ENCODE measurements at regions not wholly inside any gene's neighbourhood (a gene's known extent, or its start where the extent isn't known, plus 50 kb on each side); places are given as distances from the start of the nearest gene placed in this dataset.
A peak's percentile ranks its signal among the peaks of the same experiment; 100 is the strongest.
"Not testable (repeated sequence)": the region's sequence is repeated elsewhere in the genome, so short reads cannot be mapped to it uniquely, and the experiment has no call there.

DNA sequence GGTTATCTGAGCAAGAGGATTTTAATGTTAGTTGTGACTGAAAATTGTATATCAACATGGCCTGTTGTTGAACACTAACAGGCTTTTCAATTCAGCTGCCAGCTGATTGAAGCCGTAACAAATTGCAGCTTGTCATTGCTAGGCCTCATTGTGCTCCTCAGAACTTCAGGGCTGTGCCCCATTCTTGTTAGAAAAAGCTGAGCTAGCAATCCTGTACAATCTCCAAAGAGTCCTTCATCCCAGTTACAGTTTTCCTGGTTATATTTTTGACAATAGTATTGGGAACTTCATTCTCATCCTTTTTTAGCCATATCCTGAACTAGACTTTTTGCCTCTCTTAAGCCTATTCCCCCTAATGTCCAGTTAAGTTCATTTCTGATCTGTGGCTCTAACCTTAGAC is 564.1 kb upstream of the ATXN7L3B start:
- no peak for DNase-seq (ENCODE audit: low spot score)

DNA sequence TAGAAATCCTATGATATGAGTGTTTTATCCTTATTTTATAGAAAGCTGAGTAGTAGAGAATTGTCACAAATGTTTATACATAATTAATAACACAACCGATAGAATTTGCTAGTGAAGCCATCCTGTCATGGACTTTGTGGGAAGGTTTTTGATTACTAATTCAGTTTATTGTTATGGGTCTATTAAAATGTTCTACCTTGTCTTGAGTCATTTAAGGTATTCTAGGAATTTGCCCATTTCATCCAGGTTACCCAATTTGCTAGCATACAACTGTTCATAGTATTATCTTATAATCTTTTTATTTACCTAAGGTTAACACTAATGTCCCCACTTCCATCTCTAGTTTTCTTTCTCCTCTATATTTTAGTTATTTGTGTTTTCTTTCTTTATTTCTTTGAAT is 553.1 kb upstream of the ATXN7L3B start:
- no peak for DNase-seq (ENCODE audit: low spot score)

DNA sequence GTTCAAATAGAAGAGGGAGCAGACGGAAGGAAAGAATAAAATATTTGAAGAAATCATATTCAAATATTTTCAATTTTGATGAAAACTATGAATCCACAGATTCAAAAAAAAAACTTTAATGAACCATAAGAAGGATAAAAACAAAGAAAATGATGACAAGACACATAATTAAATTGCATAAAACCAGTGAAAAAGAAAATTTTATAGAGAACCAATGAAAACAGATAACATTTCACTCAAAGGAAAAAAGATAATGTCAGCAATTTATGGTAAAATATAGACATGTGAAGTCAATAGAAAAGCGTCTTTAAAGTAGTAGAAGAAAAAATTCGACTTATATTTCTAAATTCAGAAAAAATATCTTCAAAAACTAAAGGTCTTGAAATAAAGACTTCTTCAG is 546.5 kb upstream of the ATXN7L3B start:
- DNase-seq (ENCODE audit: low spot score): no peak

DNA sequence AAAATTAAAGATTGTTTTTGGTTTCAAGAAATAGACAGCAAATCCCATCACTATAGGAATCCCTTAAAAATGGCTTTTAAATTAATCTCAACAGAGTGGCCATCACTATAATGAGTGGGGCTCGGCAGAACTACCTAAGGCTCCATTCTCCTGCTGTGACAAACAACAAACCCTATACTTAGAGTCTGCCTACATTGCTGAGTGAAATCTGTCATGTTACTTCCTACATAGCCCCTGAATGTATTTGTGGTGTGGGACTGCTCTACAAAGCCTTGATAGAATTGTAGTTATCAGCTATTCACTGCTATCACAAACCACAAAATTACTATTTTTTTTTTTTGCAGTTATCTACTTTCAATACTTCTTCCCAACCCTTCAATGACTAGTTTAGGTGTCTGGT is 538.7 kb upstream of the ATXN7L3B start:
- DNase-seq (ENCODE audit: low spot score): no peak

DNA sequence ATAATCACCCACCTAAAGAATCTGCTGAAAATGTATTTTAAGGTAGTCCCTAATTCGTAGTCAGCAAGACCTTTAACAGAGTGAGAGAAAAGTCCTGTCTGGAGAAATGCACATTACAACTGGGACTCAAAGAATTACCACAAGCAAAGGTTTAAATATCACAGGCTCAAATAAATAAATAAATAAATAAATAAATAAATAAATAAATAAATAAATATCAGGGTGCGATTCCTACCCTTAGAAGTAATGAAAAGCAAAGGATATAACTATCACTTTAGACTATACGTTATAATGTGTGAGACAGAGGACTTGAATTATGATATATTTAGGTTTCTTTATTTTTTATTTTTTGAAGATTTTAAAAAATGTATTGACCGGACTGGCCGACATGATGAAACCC is 522.5 kb upstream of the ATXN7L3B start:
- no peak for DNase-seq (ENCODE audit: low spot score)

DNA sequence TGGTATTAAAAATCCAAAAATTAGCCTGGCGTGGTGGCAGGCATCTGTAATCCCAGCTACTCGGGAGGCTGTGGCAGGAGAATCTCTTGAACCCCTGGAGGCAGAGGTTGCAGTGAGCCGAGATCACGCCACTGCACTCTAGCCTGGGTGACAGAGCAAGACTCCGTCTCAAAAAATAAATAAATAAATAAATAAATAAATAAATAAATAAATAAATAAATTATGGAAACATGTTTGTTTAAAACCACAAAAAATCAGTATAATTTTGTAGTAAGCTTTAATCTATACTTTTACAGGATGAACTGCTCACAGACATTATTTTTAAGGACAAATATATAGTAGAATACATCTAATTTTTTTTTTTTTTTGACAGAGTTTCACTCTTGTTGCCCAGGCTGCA is 521.3 kb upstream of the ATXN7L3B start:
- DNase-seq (ENCODE audit: low spot score): not testable (repeated sequence)

DNA sequence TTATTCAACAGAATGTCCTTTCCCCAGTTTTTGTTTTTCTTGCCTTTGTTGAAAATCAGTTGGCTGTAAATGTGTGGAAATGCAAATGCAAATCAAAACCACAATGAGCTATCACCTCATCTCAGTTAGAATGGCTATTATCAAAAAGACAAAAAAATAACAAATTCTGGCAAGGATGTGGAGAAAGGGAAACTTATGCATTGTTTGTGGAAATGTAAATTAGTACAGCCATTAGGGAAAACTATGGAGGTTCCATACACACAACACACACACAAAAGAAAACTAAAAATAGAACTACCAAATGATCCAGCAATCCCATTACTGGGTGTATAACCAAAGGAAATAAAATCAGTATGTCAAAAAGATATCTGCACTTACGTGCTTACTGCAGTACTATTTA is 518.8 kb upstream of the ATXN7L3B start:
- no peak for DNase-seq (ENCODE audit: low spot score)

DNA sequence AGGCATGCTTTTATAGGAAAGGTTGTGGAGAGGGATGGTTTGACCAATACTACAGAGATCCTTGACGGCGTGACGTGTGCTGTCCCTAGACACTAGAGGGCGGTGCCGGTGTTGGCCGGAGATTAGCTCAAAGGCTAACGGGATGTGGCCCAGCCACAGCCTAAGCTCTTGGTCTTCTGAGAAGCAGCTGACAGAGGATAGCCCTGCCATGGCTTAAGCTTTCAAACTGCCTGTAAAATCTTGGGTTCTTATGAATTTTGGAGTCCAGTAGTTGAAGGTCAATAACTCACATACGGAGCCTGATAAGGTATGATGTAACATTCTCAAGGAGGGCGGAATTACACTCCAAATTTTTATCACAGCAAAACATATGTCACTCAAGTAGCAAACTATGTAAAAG is 515.7 kb upstream of the ATXN7L3B start:
- peak; percentile 37 for DNase-seq (ENCODE audit: low spot score)

DNA sequence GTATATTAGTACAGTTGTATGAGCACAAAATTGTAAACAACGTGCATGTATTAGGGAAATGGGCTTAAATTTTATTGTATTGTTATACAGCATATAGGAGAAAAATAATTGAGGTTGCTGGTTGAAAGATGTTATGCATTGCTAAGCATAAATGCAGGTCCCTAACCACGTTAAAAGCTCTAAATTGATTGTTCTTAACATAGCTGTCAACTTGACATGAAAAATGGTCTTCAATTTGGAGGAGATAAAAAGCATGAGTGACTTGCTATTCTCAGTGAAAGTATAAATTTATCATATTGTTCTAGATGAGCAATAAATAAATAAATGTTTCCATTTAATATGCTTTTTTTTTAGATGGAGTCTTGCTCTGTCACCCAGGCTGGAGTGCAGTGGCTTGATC is 506.6 kb upstream of the ATXN7L3B start:
- DNase-seq (ENCODE audit: low spot score): no peak

DNA sequence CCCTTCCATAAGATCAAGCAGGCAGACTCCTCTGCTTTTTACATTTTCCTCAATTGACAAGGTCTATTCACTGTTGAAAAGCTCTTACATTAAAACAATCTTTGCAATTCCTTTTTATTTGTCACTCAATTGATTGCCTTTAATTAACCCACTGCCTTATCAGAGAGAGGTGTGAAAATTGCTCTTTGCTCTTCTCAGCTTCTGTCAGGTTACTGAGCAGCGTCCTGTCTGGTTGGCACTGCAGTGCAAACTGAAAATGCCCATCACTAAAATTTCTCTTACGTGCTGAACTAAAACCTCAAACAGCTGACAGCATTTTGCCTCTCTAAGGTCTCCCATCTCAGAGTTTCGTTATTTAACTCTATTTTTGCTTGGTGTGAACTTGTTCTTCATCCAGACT is 504.1 kb upstream of the ATXN7L3B start:
- no peak for DNase-seq (ENCODE audit: low spot score)

DNA sequence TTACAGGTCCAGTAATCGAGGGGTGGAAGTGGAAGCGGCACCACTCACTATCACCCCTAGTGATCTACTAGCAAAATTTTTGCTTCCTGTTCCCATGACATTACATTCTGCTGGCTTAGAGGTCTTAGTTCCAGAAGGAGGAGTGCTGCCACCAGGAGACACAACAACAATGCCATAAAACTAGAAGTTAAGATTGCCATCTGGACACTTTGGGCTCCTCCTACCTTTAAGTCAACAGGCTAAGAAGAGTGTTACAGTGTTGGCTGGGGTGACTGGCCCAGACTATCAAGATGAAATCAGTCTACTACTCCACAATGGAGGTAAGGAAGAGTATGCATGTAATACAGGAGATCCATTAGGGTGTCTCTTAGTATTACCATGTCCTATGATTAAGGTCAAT is 498.5 kb upstream of the ATXN7L3B start:
- DNase-seq (ENCODE audit: low spot score): not testable (repeated sequence)

DNA sequence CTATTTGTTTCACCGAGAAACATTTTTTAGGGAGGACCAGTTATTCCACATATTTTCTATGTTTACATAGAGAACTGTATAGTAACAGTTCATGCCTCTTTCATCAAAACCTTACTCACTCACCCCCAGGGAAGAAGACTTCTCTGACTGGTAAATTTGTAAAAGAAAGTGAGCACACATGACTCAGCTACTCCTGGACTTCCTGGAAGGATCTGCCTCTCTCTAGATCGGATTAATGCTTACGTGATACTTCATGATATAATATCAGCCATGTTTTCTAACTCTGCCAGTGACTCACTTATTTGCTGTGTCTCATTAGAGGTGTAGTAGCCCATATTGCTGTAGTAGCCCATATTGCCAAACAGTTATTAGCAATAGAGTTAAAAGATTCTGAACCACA is 494.3 kb upstream of the ATXN7L3B start:
- no peak for DNase-seq (ENCODE audit: low spot score)

DNA sequence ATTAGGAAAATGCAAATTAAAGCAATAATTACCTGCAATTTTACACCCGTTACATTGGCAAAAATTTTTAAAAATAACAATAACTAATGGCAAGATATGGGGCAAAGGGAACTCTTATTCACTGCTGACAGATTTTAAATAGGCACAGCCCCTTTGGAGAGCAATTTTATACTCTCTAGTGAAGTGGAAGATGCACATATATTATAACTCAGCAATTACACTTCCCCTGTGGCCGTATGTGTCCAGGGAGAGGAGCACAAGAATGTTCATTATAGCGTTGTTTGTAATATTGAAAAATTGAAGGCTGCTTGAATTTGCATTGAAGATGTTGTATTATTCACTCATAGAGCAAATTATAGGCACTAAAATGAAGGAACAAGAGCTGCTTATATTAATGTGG is 488.3 kb upstream of the ATXN7L3B start:
- no peak for DNase-seq (ENCODE audit: low spot score)

DNA sequence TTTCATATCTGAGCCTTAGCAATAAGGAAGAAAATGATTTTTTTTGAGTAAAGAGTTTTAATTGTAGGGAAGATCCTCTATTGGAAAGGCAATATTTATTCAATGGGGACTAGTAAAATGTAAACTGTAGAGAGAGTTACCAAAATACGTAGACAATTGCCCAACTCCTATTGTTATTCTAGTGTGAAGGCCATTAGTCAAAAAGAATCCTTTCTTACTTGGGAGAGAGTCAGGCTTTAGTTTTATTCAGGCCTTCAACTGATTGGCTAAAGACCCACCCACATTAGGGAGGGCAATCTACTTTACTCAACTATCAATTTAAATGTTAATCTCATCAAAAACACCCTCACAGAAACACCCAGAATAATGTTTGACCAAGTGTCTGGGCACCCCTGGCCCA is 485.8 kb upstream of the ATXN7L3B start:
- DNase-seq (ENCODE audit: low spot score): no peak

DNA sequence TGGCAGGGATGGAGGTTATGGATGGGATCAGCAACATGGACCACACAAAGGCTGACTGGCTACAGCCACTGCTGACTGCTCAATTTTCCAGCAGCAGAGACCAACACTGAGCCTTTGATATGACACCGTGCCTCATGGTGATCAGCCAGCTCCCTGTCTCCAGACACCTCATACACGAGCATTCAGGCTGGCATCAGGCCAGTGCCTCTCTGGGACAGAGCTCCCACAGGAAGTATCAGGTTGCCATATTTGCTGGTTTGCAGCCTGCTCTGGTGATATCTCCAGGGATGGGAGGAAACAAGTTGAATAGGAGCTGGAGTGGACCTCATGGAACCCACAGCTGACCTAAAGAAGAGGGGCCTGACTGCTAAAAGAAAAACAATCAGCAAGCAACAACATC is 471.2 kb upstream of the ATXN7L3B start:
- no peak for DNase-seq (ENCODE audit: low spot score)

DNA sequence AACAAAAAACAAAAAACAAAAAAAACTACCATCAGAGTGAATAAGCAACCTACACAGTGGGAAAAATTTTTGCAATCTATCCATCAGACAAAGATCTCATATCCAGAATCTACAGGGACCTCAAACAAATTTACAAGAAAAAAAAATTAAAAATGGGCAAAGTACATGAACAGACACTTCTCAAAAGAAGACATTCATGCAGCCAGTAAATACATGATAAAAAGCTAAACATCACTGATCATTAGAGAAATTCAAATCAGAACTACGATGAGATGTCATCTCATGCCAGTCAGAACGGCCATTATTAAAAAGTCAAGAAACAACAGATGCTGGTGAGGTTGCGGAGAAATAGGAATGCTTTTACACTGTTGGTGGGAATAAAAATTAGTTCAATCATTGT is 466.5 kb upstream of the ATXN7L3B start:
- DNase-seq (ENCODE audit: low spot score): no peak

DNA sequence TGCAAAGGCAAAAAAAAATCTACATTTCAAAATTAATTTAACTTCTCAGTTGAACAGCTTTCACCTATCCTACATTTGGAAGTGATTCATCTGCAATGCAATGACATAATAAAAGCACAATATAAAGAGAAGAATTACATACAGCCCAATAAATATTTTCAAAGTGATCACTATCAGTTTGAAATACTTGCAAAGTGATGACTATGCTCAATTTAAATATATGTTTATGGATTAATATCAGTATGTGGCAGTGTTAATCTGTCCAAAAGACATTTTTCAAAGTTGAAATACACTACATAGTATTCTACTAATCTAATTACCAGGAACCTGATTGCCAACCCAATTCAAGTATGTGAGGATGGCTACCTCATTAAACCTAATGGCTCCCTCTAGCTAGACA is 460.7 kb upstream of the ATXN7L3B start:
- no peak for DNase-seq (ENCODE audit: low spot score)

DNA sequence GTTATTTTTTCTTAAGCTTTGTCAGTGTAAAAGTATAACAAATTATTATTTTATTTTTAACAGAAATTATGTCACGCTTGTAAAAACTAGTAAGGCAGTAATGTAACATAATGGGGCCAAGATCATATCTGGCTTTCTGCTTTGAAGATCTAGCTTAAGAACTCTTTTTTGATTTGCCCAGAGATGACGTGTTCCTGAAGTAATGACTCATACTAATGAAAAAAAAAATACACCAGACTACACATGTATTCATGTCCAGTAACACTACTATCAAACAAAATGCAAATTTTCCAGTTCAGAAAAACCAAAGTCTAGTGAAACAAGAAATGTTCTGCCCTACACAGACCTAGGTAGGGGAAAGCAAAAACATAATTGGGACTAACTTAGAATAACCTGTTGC is 432.2 kb upstream of the ATXN7L3B start:
- no peak for DNase-seq (ENCODE audit: low spot score)

DNA sequence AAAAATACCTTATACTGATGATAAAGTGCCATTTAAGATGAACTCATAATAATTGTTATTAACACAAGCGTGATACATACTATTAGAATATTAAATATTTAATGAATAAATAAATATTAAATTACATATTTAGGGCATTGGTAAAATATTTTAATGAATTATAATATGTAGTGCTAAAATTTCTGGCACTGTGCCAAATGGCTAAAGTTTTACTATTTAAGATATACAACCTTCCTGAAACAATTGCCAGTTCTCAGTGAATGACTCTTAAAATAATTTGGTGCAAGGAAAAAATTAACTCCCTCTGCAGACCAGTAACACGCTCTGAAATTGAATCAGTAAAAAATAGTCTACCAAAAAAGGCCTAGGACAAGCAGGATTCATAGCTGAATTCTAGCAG is 428.9 kb upstream of the ATXN7L3B start:
- no peak for DNase-seq (ENCODE audit: low spot score)

DNA sequence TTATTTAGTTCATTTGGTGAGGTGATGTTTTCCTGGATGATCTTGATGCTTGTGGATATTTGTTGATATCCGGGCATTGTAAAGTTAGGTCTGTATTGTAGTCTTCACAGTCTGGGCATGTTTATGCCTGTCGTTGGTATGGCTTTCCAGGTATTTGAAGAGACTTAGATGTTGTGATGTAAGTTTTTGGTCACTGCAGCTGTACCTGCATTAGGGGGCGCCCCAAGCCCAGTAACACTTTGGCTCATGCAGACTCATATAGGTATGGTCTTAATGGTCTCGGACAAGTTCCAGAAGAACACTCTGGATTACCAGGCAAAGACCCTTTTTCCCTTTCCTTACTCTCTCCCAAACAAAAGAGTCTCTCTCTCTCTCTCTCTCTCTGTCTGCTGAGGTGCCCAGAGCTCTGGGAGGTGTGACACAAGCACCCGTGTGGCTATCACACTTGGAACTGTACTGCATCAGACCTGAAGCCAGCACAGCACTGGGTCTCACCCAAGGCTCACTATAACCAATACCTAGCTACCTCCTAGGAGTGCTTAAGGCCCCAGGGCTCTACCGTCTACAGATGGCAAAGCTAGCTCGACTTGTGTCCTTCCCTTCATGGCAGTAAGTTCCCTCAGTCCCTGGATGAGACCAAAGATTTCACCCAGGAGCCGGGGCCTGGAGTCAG is 425.8 kb upstream of the ATXN7L3B start:
- no peak for DNase-seq (ENCODE audit: low spot score)

DNA sequence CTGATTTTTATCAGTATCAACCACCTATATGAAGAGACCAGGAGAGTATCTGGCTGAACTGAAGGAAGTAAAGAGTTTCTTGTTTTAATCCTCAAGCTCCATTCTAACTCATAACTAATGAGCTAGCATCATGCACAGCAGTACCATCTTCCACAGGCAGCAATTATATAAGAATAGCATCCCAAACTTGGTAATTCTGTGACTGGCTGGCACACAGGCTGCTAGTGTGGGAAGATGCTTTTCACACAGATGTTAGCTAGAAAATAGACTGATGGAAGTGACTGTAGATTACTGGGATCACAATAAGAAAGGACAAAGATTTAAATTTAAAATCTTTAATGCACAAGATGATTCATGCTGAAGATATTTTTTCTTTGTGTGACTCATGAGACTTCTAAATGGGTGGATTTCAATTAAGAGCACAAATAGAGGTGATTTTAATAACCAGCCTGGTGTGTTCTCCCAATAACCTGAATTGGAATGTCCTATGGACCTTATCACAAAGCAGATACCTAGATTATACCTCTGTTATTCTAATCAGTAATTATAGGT is 417.7 kb upstream of the ATXN7L3B start:
- DNase-seq (ENCODE audit: low spot score): no peak

DNA sequence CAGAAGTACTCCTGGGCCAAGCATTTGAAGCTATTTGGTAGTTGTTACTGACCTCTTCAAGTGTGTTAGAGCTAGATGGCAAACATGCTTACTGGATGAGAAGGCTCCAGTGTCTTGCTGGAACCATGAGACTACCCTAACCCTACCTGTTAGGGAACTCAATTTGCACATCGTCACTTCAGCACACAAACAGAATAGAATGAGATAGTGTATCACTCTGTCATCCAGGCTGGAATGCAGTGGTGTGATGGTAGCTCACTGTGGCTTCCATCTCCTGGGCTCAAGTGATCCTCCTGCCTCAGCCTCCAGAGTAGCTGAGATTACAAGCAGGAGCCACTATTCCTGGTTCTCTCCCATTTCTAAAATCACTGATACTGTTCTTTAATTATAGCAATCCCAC is 417.0 kb upstream of the ATXN7L3B start:
- no peak for DNase-seq (ENCODE audit: low spot score)

DNA sequence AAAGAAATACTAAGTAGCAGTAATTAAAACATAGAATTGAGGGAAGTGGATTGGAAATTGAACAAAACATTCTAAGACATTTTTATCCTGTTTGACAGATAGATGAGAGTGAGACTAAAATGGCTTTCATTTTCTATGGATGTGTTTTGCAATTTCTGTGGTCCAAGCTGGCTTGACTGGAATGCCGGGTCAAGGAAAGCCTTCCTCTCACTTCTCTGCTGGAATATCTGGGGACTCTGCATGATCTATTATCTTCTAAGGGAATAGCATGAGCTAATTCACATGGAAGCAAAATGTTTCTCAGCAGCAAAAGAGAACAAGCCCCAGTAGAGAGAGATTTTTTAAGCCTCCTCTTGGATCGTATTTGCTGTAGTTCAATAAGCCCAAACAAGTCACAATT is 407.9 kb upstream of the ATXN7L3B start:
- DNase-seq (ENCODE audit: low spot score): no peak

DNA sequence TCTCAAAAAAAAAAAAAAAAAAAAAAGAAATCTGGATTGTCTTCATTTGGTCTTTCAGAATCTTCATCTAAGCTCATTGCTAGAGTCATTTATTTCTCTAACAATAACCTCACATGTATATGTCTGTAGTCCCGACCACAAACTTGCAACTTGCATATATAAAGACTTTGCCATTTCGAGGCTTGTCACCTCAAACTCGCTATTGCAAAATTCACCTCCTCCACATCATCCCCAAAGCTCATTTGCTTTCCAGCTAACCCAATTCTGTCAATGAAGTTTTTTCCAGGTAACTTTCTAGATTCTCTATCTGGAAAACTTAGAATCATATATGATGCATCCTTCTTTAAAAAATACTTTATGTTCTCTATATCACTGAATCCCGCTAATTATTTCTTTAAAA is 393.2 kb upstream of the ATXN7L3B start:
- no peak for DNase-seq (ENCODE audit: low spot score)

DNA sequence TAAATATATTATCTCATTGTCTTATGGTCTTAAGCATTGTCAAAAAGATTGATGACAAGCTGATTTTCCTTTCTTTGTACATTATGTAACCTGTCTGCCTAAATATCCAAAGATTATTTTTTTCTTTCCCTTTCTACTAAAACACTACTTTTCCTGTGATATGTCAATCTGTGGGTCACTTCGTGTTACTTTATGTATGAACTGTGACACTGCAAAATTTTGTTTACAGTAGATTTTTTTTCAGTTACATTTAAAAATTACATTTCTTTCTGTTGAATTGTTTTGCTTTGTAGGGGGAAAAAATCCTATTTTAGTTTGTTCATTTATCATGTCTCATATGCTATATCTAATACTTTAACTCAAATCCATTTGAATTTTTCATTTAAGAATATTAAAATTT is 392.3 kb upstream of the ATXN7L3B start:
- DNase-seq (ENCODE audit: low spot score): no peak

Measured in hematopoietic multipotent progenitor cell treated with erythropoietin and hydrocortisone succinate and interleukin-3 and kit ligand, for 17 days (in vitro differentiated cells).